Skeletal muscle tissue (tissue), 3 donors: ENCODE measurements at regions not wholly inside any gene's neighbourhood (a gene's known extent, or its start where the extent isn't known, plus 50 kb on each side); places are given as distances from the start of the nearest gene placed in this dataset.

Experiments used
- H3K27ac ChIP-seq: one replicate; pipeline ENCODE4 v1.7.0; 2013; ENCODE audit warnings: mild to moderate bottlenecking, low read depth, low read length, inconsistent platforms
- H3K27me3 ChIP-seq, 3 donors: one replicate each; pipeline ENCODE4 v1.7.0; 2013; ENCODE audit warnings: low read length in 3 of 3; ENCODE audit not compliant: control insufficient read depth in 3 of 3, insufficient read depth in 3 of 3
- H3K36me3 ChIP-seq, 3 donors: one replicate each; pipeline ENCODE4 v1.7.0; 2013; ENCODE audit warnings: low read length in 3 of 3; ENCODE audit not compliant: control insufficient read depth in 3 of 3, insufficient read depth in 3 of 3
- H3K4me1 ChIP-seq, 3 donors: one replicate each; pipeline ENCODE4 v1.7.0; 2013; ENCODE audit warnings: low read length in 3 of 3, mild to moderate bottlenecking in 3 of 3; ENCODE audit not compliant: control insufficient read depth in 3 of 3, insufficient read depth in 3 of 3
- H3K4me3 ChIP-seq, 3 donors: one replicate each; pipeline ENCODE4 v1.7.0; 2013; ENCODE audit warnings: low read length in 3 of 3
- H3K9ac ChIP-seq, 3 donors: one replicate each; pipeline ENCODE4 v1.7.0; 2013; ENCODE audit warnings: low read length in 3 of 3, mild to moderate bottlenecking in 3 of 3, moderate library complexity in 2 of 3, low read depth in 1 of 3
- H3K9me3 ChIP-seq, 3 donors: one replicate each; pipeline ENCODE4 v1.7.0; 2013; ENCODE audit warnings: low read length in 3 of 3; ENCODE audit not compliant: control insufficient read depth in 3 of 3
- donor health status: Osteomylitis.

DNA sequence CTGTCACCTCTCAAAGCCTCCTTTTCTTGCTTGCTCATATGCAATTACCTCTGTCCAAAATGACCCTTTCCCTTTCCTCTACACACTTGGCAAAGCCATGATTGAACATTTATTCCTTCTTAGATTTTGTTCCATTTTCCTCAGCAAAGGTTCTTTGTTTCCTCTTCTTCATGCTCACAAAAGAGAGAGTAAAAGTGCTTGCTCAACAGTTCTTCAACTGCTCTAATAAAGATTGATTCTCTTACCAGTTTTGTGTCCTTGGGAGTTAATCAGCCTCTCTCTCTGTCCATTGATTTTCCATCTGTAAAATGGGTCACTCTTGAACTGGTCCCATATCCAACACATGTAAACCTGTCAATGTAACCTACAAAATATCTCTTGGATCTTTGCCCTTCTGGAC is 186.4 kb downstream of the WNT5A start:
- Histone ChIP-seq H3K9ac (no peak overlapping the region), H3K4me1 (no peaks in the 10 kb centered on the region), H3K9me3 (no peaks in the 10 kb centered on the region), H3K27ac (no peak overlapping the region), H3K27me3 (peaks cover 0 to 3% (median 0%) of the 10 kb centered on the region in 3 donors), H3K36me3 (no peaks in the 10 kb centered on the region), H3K4me3 (no peak overlapping the region)

DNA sequence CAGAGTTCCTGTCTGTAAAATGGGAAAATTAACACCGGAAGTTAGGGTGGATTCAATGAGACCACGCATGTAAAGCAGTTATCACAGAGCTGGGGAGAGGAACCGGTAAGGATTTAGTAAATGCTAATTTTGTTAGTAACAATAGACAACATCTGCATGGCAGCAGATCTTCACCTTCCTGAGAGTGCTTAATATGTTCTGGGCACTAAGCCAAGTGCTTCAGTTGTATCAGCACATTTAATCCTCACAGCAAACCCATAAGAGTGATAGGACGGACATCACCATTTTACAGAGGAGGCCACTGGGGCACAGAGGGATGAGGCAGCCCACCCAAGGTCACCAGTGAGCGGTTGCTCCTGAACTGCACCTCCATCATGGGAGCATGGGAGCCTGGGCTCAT is 189.4 kb downstream of the WNT5A start:
- Histone ChIP-seq H3K9me3 (no peaks in the 10 kb centered on the region), H3K27ac (no peak overlapping the region), H3K27me3 (peaks cover 0 to 3% (median 0%) of the 10 kb centered on the region in 3 donors), H3K4me1 (no peaks in the 10 kb centered on the region), H3K4me3 (no peak overlapping the region), H3K9ac (no peak overlapping the region), H3K36me3 (no peaks in the 10 kb centered on the region)

DNA sequence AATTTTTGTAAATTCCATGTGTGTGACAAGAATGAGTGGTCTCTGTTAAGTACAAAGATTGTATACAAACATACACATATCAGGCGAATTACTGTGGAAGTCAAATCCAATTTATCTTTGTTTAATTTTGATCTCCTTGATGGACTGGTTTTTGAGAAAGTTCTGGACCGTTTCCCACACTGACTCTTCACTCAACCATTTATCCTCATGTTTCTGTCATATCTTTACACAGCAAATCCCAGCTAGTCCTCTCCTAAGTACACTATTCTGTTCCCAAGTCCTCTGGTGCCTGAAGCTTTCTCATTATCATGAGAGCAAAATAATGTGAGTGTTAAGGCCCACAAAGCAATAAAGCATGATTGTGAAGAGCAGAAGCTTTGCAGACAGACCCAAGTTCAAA is 189.9 kb downstream of the WNT5A start:
- no peaks in the 10 kb centered on the region for H3K4me1 ChIP-seq
- H3K9me3 ChIP-seq, result no peaks in the 10 kb centered on the region
- H3K27me3 ChIP-seq, result peaks cover 0 to 3% (median 0%) of the 10 kb centered on the region in 3 donors
- H3K27ac ChIP-seq, result no peak overlapping the region
- H3K36me3 ChIP-seq, result no peaks in the 10 kb centered on the region
- H3K4me3 ChIP-seq, result no peak overlapping the region
- H3K9ac ChIP-seq, result no peak overlapping the region

DNA sequence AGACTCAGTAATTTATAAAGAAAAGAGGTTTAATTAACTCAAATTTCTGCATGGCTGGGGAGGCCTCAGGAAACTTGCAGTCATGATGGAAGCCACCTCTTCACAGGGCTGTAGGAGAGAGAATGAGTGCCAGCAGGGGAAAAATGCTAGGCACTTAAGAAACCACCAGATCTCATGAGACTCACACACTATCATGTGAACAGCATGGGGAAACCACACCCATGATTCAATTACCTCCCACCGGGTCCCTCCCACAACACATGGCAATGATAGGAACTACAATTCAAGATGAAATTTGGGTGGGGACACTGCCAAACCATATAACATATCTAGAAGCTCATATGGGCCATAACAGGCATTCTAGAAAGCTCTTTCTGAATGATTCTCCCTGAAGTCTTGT is 190.3 kb downstream of the WNT5A start:
- no peaks in the 10 kb centered on the region for H3K4me1 ChIP-seq
- H3K27me3 ChIP-seq, result peaks cover 0 to 3% (median 0%) of the 10 kb centered on the region in 3 donors
- no peak overlapping the region for H3K27ac ChIP-seq
- no peaks in the 10 kb centered on the region for H3K9me3 ChIP-seq
- H3K9ac ChIP-seq, result no peak overlapping the region
- H3K4me3 ChIP-seq, result no peak overlapping the region
- no peaks in the 10 kb centered on the region for H3K36me3 ChIP-seq

DNA sequence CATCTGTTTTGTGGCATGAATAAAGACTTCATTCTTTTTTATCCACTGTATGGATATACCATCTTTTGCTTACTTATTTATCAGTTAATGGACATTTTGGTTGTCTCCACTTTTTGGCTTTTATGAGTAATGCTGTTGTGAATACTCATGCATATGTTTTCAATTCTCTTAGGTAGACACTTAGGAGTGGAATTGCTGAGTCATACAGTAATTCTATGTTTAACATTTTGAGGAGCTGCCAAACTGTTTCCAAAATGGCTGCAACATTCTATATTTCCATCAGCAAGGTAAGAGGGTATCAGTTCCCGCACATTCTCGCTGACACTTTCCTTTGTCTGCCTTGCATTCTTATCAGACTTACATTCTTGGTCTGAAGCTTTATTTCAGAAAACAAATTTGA is 191.1 kb downstream of the WNT5A start:
- Histone ChIP-seq H3K9ac (no peak overlapping the region), H3K4me1 (no peaks in the 10 kb centered on the region), H3K27me3 (peaks cover 0 to 3% (median 0%) of the 10 kb centered on the region in 3 donors), H3K36me3 (no peaks in the 10 kb centered on the region), H3K4me3 (no peak overlapping the region), H3K9me3 (no peaks in the 10 kb centered on the region), H3K27ac (no peak overlapping the region)

DNA sequence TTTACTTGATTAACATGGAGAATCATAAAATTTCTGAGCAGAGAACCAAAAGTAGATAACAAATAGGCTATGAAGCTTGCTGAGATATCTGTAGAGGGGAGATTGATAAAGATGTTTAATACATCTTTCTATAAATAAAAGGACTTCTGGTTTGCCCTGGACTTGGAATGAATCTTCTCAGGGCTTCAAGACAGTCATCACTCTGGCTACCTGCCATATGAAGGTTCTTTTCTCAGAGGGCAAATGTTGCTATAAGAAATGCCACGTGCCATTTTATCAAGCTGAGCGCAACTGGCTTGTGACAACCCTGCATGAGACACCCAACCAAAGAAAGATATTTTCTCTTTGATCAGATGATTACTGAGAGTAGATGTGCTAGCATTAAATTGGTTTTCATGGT is 192.5 kb downstream of the WNT5A start:
- H3K4me1 ChIP-seq, result no peaks in the 10 kb centered on the region
- no peak overlapping the region for H3K4me3 ChIP-seq
- H3K36me3 ChIP-seq, result no peaks in the 10 kb centered on the region
- peaks cover 0 to 3% (median 0%) of the 10 kb centered on the region in 3 donors for H3K27me3 ChIP-seq
- H3K9me3 ChIP-seq, result no peaks in the 10 kb centered on the region
- H3K27ac ChIP-seq, result no peak overlapping the region
- H3K9ac ChIP-seq, result no peak overlapping the region

DNA sequence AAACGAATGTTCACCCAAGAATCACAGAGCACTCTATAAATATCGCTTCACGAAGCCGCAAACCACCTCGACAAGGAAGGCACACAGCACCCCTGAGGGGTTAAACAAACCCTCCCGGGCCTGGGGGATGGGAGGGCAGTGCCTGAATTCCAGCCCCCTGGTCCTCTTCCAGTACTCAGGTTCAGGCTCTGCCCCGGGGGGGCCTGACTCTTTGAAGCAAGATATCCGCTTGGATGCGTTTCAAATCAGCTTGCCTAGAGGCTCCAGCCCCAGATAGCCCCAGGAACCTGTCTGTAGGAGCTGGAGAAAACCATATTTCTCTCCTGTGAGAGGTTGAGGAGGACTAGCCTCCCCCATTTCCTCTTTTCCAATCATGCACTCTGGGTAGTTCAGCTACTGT is 194.7 kb downstream of the WNT5A start:
- H3K9ac ChIP-seq, result no peak overlapping the region
- H3K4me1 ChIP-seq, result no peaks in the 10 kb centered on the region
- H3K27ac ChIP-seq, result no peak overlapping the region
- H3K9me3 ChIP-seq, result no peaks in the 10 kb centered on the region
- H3K27me3 ChIP-seq, result no peaks in the 10 kb centered on the region
- H3K36me3 ChIP-seq, result no peaks in the 10 kb centered on the region
- H3K4me3 ChIP-seq, result no peak overlapping the region

DNA sequence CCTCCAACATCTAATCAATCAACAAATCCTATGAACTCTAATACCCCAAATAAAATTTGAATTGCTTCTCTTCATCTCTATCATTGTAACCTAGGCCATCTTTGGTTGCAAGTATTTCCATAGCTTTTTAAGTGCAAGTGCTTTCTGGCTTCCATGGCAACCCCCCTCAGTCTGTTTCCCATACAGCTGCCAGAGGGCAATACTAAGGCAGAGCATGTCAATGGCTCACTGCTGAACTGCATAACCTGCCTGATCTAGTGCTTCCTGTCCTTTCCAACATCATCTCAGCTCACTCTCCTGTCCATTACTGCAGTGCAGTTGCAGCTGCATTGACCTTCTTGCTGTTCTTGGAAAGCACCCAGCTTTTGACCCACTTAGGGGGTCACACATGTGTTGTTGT is 198.4 kb downstream of the WNT5A start:
- H3K9me3 ChIP-seq, result peaks cover 0 to 2% (median 0%) of the 10 kb centered on the region in 3 donors
- no peaks in the 10 kb centered on the region for H3K4me1 ChIP-seq
- H3K36me3 ChIP-seq, result no peaks in the 10 kb centered on the region
- H3K27ac ChIP-seq, result no peak overlapping the region
- H3K27me3 ChIP-seq, result no peaks in the 10 kb centered on the region
- H3K4me3 ChIP-seq, result no peak overlapping the region
- no peak overlapping the region for H3K9ac ChIP-seq

DNA sequence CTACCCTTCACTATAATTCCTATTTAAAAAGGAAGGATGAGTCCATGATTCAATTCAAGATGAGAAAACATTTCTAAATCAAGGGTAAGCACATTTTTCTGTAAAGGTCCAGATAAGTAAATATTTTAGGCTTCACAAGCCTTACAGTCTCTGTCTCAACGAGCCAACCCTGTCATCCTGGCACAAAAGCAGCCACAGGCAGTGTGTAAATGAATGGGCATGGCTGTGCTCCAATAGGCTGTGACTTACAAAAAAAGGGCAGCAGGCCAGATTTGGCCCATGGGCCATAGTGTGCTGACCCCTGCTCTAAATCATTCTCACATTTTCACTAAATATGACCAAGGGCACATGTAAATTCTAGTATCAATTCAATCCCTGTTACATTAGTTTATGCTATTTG is 200.4 kb downstream of the WNT5A start:
- Histone ChIP-seq H3K4me1 (no peaks in the 10 kb centered on the region), H3K4me3 (no peak overlapping the region), H3K9me3 (peaks cover 0 to 2% (median 0%) of the 10 kb centered on the region in 3 donors), H3K27ac (no peak overlapping the region), H3K27me3 (no peaks in the 10 kb centered on the region), H3K36me3 (no peaks in the 10 kb centered on the region), H3K9ac (no peak overlapping the region)

DNA sequence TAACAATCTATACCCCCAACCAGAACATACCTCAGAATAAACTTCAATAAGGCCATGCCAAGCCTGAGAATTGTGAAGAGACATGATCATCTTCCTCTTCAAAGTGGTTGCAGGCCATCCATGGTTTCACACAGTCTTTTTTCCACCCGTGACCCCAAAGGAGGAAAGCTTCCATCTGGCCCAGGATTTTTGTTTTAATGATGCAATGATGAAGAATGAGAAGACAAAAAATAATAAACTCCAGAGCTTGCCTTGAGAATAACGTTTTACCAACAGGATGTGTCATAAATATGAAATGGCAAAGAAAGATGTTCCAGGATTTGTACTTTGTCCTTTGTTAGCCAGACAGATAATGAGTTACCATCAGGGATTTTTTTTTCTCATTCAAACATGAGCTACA is 201.9 kb downstream of the WNT5A start:
- no peaks in the 10 kb centered on the region for H3K36me3 ChIP-seq
- no peak overlapping the region for H3K9ac ChIP-seq
- H3K27me3 ChIP-seq, result no peaks in the 10 kb centered on the region
- no peak overlapping the region for H3K4me3 ChIP-seq
- no peaks in the 10 kb centered on the region for H3K4me1 ChIP-seq
- H3K9me3 ChIP-seq, result peaks cover 0 to 2% (median 0%) of the 10 kb centered on the region in 3 donors
- H3K27ac ChIP-seq, result no peak overlapping the region

DNA sequence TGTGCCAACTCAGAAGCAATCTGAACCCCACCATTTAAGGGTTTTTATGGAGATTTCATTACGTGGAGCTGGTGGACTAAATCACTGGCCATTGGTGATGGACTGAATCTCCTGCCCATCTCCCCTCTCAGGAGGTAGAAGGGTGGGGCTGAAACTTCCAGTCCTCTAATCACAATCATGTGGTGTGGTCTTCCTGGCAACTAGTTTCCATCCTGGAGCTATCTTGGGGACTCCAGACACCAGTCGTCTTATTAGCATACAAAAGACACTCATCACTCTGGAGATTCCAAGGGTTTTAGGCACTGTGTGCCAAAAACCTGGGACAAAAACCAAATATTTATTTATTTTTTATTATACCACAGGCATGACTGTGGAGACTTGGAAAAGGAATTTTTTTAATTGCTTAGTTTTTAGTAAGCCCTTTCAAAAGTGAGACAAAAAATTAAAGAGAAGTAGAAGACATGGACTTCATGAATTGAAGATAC is 203.6 kb downstream of the WNT5A start:
- H3K27me3 ChIP-seq, result no peaks in the 10 kb centered on the region
- H3K9me3 ChIP-seq, result peaks cover 0 to 2% (median 0%) of the 10 kb centered on the region in 3 donors
- no peak overlapping the region for H3K27ac ChIP-seq
- no peak overlapping the region for H3K9ac ChIP-seq
- no peak overlapping the region for H3K4me3 ChIP-seq
- H3K36me3 ChIP-seq, result no peaks in the 10 kb centered on the region
- H3K4me1 ChIP-seq, result no peaks in the 10 kb centered on the region
